Prostate gland (tissue), 2 donors: ENCODE measurements at regions not wholly inside any gene's neighbourhood (a gene's known extent, or its start where the extent isn't known, plus 50 kb on each side); places are given as distances from the start of the nearest gene placed in this dataset.
"Not testable (repeated sequence)": the region's sequence is repeated elsewhere in the genome, so short reads cannot be mapped to it uniquely, and the experiment has no call there.

Experiments
- DNase-seq: peaks from one replicate; pipeline ENCODE4 v3.0.0-alpha.2; 2019; ENCODE audit warnings: low spot score
- H3K27ac ChIP-seq, 2 donors: fragments of 200-600 bp; sonication (generic); 2 replicates each; pipeline ENCODE4 v1.5.1; 2017 to 2019
- H3K27me3 ChIP-seq: fragments of 200-600 bp; sonication (generic); replicated peaks from 2 replicates; pipeline ENCODE4 v1.5.1; 2019; ENCODE audit not compliant: insufficient read depth
- H3K36me3 ChIP-seq, 2 donors: fragments of 200-600 bp; sonication (generic); 1 replicate in 1 of 2; 2 replicates in 1 of 2; pipeline versions ENCODE4 v1.5.1 to v1.8.1; 2017 to 2019
- H3K4me1 ChIP-seq: fragments of 200-600 bp; sonication (generic); replicated peaks from 2 replicates; pipeline ENCODE4 v1.5.1; 2019
- H3K4me3 ChIP-seq, 2 donors: fragments of 200-600 bp; sonication (generic); 2 replicates each; pipeline ENCODE4 v1.5.1; 2017 to 2019
- H3K9me3 ChIP-seq: fragments of 200-600 bp; sonication (generic); 2 replicates; pipeline ENCODE4 v1.5.1; 2017
- POLR2A ChIP-seq: fragments of 450-650 bp; IDR thresholded peaks from one replicate; pipeline ENCODE4 v1.6.1; 2016; ENCODE audit warnings: antibody characterized with exemption, mild to moderate bottlenecking
- POLR2AphosphoS5 ChIP-seq: sonication (generic); formaldehyde crosslinking; IDR thresholded peaks from one replicate; pipeline ENCODE4 v1.6.1; 2017; ENCODE audit warnings: antibody characterized with exemption
- WGBS: methylation state at CpG from one replicate; pipeline ENCODE4 v1.1.5; 2018; 5-methylcytosine and 5-hydroxymethylcytosine counted together
- intact Hi-C: fragments of 100-400 bp; cut with DNase I; formaldehyde crosslinking; loops from one replicate; pipeline ENCODE4 v1.14.2; 2022
- TF ChIP-seq, protein P1 (sequence below), 4 experiments: fragments of 200-600 bp in 2 of 4; fragments of 450-650 bp in 2 of 4; sonication (generic) in 2 of 4; IDR thresholded peaks; 1 replicate in 3 of 4; 2 replicates in 1 of 4; pipeline ENCODE4 v1.5.1; 2016 to 2019; ENCODE audit warnings: antibody characterized with exemption in 4 of 4, mild to moderate bottlenecking in 2 of 4, moderate library complexity in 2 of 4

DNA sequence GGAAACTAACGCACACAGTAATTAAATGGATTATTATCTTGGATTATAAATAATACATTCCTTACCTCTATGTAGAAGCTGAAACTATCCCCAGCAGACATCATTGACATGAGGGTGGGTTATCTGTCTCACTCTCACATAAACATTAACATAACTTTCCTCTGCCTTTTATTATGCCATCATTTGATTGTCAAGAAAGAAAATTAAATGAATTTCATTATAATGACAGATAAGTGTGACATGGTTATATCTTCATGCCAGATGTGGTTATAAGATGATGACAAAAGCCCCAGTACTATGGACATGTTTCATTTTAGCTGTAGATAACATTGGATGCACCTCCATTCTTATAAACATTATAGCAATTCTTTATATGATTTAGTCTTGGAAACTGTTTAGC, 476.5 kb downstream of the KCNT2 start:
- intact Hi-C loops = no loop called here
- WGBS = 78% methylated on average over 1 of the region's 1 CpG
- Histone ChIP-seq H3K4me1 (no peaks in the 10 kb centered on the region), H3K27me3 (no peaks in the 10 kb centered on the region), H3K36me3 (no peaks in the 10 kb centered on the region), H3K9me3 (no peaks in the 10 kb centered on the region), H3K27ac (no peak overlapping the region), H3K4me3 (no peak overlapping the region)
- DNase-seq = no peak
- TF ChIP-seq POLR2A (no peak), POLR2AphosphoS5 (no peak)
- TF ChIP-seq, protein P1, sequence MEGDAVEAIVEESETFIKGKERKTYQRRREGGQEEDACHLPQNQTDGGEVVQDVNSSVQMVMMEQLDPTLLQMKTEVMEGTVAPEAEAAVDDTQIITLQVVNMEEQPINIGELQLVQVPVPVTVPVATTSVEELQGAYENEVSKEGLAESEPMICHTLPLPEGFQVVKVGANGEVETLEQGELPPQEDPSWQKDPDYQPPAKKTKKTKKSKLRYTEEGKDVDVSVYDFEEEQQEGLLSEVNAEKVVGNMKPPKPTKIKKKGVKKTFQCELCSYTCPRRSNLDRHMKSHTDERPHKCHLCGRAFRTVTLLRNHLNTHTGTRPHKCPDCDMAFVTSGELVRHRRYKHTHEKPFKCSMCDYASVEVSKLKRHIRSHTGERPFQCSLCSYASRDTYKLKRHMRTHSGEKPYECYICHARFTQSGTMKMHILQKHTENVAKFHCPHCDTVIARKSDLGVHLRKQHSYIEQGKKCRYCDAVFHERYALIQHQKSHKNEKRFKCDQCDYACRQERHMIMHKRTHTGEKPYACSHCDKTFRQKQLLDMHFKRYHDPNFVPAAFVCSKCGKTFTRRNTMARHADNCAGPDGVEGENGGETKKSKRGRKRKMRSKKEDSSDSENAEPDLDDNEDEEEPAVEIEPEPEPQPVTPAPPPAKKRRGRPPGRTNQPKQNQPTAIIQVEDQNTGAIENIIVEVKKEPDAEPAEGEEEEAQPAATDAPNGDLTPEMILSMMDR (IDR thresholded peaks at IDR 0.05) = no peak

DNA sequence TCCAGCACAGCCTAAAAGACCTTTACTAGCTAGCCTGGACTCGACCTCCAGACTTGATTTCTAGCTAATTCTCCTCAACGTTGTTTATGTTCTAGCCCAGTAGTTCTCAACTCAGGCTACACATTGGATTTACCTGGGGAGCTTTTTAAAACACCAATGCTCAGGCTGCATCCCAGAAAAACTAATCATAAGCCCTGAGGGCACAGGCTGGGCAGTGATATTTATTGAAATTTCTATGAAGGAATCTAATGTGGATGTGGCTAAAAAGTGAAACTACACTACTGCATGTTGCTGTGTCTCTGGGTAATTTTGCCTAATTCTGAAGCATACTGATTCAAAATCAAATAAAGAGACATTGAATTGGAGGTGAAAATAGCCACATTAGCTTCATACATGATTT, 479.4 kb downstream of the KCNT2 start:
- Histone ChIP-seq H3K9me3 (no peaks in the 10 kb centered on the region), H3K27ac (no peak overlapping the region), H3K4me3 (no peak overlapping the region), H3K27me3 (no peaks in the 10 kb centered on the region), H3K4me1 (no peaks in the 10 kb centered on the region), H3K36me3 (no peaks in the 10 kb centered on the region)
- TF ChIP-seq, protein P1 (IDR thresholded peaks at IDR 0.05) = no peak
- TF ChIP-seq POLR2A (no peak), POLR2AphosphoS5 (no peak)
- no peak for DNase-seq
- WGBS = 75% methylated on average over 2 of the region's 2 CpGs
- intact Hi-C loops = no loop called here

DNA sequence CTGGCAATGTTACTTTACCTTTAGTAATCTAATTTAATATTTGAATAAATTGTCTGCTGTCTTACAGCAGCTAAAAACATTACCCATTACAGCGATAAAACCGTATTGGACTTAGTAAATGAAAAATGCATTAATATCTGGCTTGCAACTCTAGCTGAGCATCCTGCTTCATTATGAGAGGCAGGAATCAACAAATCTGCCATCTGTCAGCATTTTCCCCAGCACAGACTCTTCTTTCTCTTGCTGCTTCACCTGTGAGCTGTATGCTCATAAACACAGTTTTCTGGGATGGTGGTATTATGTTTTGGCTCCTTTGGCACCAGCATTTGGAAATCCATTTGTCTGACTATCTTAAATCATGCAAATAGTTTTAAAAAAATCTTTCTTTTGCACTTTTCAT, 487.1 kb downstream of the KCNT2 start:
- Histone ChIP-seq H3K27ac (no peak overlapping the region), H3K36me3 (no peaks in the 10 kb centered on the region), H3K9me3 (no peaks in the 10 kb centered on the region), H3K4me1 (no peaks in the 10 kb centered on the region), H3K4me3 (no peak overlapping the region), H3K27me3 (no peaks in the 10 kb centered on the region)
- TF ChIP-seq POLR2AphosphoS5 (no peak), POLR2A (no peak)
- TF ChIP-seq, protein P1 (IDR thresholded peaks at IDR 0.05) = no peak
- no peak for DNase-seq
- intact Hi-C loops = no loop called here
- 87% methylated on average over 2 of the region's 2 CpGs for WGBS

DNA sequence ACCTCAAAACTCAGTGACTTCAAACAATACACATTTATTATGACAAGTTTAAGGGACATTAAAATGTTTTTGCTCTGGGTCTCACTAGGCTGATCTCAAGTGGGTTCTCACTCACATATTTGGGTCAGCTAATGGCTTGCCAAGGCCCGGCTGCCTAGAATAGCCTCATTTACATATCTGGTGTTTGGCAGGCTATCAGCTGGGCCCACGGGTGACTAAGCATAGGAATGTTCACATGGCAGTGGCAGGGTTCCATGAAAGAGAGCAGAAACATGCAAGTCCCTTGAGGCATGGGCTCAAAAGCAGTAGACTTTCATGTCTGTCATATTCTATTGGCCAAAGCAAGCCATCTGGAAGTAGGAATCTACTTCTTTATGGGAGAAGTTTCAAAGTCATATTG, 492.6 kb downstream of the KCNT2 start:
- Histone ChIP-seq H3K27me3 (no peaks in the 10 kb centered on the region), H3K27ac (no peak overlapping the region), H3K9me3 (no peaks in the 10 kb centered on the region), H3K4me3 (no peak overlapping the region), H3K36me3 (no peaks in the 10 kb centered on the region), H3K4me1 (no peaks in the 10 kb centered on the region)
- whole genome bisulfite sequencing = 29% methylated on average over 2 of the region's 2 CpGs
- no peak for DNase-seq
- intact Hi-C loops = no loop called here
- TF ChIP-seq POLR2AphosphoS5 = no peak
- TF ChIP-seq, protein P1 (IDR thresholded peaks at IDR 0.05) = no peak
- no peak for TF ChIP-seq POLR2A

DNA sequence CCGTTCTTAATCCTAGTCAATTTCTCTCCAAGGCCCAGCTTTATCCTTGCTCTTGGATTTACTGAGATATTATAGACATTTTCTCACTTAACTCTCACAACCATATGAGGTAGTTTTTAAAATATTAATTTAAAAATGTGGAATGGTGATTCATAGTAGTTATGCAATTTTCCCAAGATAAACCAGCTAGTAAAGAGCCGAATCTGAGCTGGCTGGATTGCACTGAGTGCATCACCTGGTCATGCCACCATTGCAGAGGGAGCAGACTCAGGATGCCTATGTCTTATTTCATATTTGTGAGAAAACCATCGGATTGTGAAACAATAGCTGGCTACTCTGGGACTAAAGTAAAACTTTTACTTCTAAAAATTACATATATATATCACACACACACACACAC, 494.0 kb downstream of the KCNT2 start:
- H3K27me3 ChIP-seq = no peaks in the 10 kb centered on the region
- no peaks in the 10 kb centered on the region for H3K4me1 ChIP-seq
- no peak for DNase-seq
- H3K4me3 ChIP-seq = no peak overlapping the region
- H3K9me3 ChIP-seq = no peaks in the 10 kb centered on the region
- TF ChIP-seq, protein P1 (IDR thresholded peaks at IDR 0.05) = no peak
- WGBS = 92% methylated on average over 3 of the region's 3 CpGs
- H3K36me3 ChIP-seq = no peaks in the 10 kb centered on the region
- H3K27ac ChIP-seq = no peak overlapping the region
- intact Hi-C loops = no loop called here

DNA sequence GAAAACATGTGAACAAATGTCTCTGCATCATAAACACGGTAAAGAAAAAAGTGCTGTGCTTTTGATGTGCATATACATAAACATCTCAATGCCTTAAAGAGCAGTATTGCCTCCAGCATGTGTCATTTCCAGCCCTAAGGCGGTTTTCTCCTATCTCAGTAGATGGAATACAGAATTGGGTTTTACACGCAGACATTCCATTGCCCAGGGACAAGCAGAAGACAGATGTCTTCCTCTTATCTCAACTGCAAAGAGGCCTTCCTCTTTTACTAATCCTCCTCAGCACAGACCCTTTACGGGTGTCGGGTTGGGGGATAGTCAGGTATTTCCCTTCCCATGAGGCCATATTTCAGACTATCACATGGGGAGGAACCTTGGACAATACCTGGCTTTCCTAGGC, 499.2 kb downstream of the KCNT2 start:
- 80% methylated on average over 5 of the region's 5 CpGs for WGBS
- H3K27ac ChIP-seq, H3K4me3 ChIP-seq, DNase-seq, H3K9me3 ChIP-seq, intact Hi-C loops, H3K36me3 ChIP-seq, H3K4me1 ChIP-seq, H3K27me3 ChIP-seq: not testable (repeated sequence)
